ENCODE measurements at regions not wholly inside any gene's neighbourhood (a gene's known extent, or its start where the extent isn't known, plus 50 kb on each side); places are given as distances from the start of the nearest gene placed in this dataset.

DNA sequence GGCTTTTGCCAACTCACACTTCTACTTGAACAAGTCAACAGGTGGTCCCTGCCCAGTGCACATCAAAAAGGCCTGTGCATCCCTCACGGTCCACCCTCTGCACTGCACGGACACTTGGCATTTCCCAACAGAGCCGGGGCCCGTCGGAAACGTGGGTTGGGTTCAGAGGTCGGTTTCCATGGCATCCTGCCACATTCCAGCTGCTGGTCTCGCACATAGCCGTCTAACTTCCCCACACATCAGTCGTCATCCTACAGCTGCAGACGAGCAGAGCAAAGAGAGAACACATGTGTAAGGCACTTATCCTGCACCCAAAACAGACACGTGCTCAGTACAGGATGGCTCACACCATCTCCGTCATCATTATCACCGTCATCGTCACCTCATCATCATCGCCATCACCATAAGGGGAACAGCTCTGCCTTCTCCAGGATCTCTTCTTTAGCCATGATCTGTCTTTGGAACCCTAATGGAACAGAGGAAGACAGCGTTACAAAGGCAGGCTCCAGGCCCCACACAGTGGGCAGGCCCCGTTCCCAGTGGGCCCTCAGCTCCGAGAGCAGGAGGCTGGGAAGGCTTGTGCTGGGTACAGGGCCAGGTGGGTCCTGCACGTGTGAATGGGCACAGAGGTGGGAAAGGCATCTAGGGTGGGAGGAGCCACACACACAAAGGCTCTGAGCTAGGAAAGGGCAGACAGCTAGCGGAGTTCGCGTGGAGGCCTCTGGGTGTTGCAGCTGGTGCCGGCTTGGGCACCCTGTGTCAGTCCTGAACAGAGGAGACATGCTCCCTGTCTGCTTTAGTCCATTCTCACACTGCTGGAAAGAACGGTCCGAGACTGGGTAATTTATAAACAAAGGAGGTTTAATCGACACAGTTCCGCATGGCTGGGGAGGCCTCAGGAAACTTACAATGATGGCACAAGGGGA, 170.8 kb upstream of the SOX1 start:
- H3K9me3 ChIP-seq: no peaks in the 10 kb centered on the region
- DNase-seq: peak in 1 of 4 donors; percentile 10
- H3K27ac ChIP-seq: no peak overlapping the region
- H3K4me1 ChIP-seq: no peaks in the 10 kb centered on the region
- intact Hi-C loops (cut with DNase I): no loop called here
- WGBS, 2 donors: 44 to 52% methylated on average over 25 to 28 of the region's 28 CpGs
- TF ChIP-seq, protein P1, sequence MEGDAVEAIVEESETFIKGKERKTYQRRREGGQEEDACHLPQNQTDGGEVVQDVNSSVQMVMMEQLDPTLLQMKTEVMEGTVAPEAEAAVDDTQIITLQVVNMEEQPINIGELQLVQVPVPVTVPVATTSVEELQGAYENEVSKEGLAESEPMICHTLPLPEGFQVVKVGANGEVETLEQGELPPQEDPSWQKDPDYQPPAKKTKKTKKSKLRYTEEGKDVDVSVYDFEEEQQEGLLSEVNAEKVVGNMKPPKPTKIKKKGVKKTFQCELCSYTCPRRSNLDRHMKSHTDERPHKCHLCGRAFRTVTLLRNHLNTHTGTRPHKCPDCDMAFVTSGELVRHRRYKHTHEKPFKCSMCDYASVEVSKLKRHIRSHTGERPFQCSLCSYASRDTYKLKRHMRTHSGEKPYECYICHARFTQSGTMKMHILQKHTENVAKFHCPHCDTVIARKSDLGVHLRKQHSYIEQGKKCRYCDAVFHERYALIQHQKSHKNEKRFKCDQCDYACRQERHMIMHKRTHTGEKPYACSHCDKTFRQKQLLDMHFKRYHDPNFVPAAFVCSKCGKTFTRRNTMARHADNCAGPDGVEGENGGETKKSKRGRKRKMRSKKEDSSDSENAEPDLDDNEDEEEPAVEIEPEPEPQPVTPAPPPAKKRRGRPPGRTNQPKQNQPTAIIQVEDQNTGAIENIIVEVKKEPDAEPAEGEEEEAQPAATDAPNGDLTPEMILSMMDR (IDR thresholded peaks at IDR 0.05): no peak
- no peak for TF ChIP-seq POLR2A (IDR thresholded peaks at IDR 0.05)
- no peak for ATAC-seq
- H3K4me3 ChIP-seq: no peak overlapping the region
- H3K27me3 ChIP-seq: peaks cover 0 to 9% of the 10 kb centered on the region in 2 donors
- no peaks in the 10 kb centered on the region for H3K36me3 ChIP-seq (replicated peaks in 1 of 2; ENCODE audit: insufficient read depth in 1 of 2, low read depth in 2 of 2)

DNA sequence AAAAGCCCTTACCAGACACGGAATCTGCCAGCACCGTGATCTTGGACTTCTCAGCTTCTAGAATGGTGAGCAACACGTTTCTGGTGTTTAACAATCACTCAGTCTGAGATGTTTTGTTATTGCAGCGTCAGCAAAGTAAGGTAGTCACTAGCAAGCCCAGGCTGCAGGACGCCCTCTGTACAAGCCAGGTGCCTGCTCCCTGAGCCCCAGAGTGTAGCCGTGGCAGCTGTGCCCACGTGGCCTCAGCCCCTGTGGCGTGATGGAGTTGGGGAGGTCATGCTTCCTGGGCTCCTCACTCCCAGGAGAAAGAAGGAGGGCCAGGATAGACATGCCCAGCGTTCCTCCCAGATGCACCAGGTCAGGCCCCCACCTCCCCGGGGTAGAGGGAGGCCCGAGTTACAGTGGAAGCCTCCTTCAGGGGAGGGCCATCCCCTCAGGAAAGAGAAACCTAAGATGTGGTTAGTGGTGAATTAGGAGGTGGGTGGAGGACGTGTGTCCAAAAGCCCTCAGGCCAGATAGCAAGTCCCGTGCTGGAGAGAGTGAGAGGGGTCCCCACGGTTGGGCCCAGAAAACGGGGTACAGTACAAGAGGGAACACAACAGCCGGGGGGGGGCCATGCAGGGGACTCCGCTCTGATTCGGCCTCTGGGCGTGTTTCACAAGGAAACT, 169.6 kb upstream of the SOX1 start:
- 42 to 44% methylated on average over 17 to 19 of the region's 19 CpGs for WGBS, 2 donors
- intact Hi-C loops (cut with DNase I): no loop called here
- DNase-seq (peak in 1 of 4 donors; percentile 1), ATAC-seq (no peak)
- TF ChIP-seq, protein P1 (IDR thresholded peaks at IDR 0.05): no peak
- TF ChIP-seq POLR2A (IDR thresholded peaks at IDR 0.05): no peak
- H3K27me3 ChIP-seq: peaks cover 0 to 9% of the 10 kb centered on the region in 2 donors
- no peaks in the 10 kb centered on the region for H3K9me3 ChIP-seq
- H3K36me3 ChIP-seq (replicated peaks in 1 of 2; ENCODE audit: insufficient read depth in 1 of 2, low read depth in 2 of 2): no peaks in the 10 kb centered on the region
- no peak overlapping the region for H3K4me3 ChIP-seq
- H3K27ac ChIP-seq: no peak overlapping the region
- no peaks in the 10 kb centered on the region for H3K4me1 ChIP-seq

DNA sequence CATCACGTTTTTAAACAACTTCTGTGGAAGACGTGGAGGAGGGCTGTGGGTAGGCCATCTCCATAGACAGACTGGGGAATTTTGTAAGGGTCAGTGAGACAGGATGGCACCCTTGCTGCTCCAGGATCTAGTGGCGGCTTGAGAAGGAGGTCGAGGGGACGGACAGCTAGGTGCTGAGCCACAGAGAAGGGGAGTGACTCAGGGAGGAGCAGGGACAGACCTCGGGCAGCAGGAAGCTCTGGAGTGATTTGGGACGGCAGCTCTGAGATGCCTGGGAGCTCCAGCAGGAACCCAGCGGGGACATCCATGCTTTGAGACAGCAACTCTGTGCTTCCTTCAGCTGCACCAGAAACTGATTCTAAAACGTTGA, 169.1 kb upstream of the SOX1 start:
- DNase-seq: no peak
- no peaks in the 10 kb centered on the region for H3K36me3 ChIP-seq (replicated peaks in 1 of 2; ENCODE audit: insufficient read depth in 1 of 2, low read depth in 2 of 2)
- H3K27ac ChIP-seq: no peak overlapping the region
- WGBS, 2 donors: 32 to 53% methylated on average over 9 of the region's 9 CpGs
- H3K27me3 ChIP-seq: peaks cover 0 to 9% of the 10 kb centered on the region in 2 donors
- intact Hi-C loops (cut with DNase I): no loop called here
- TF ChIP-seq, protein P1 (IDR thresholded peaks at IDR 0.05): no peak
- TF ChIP-seq POLR2A (IDR thresholded peaks at IDR 0.05): no peak
- ATAC-seq: no peak
- H3K9me3 ChIP-seq: no peaks in the 10 kb centered on the region
- H3K4me3 ChIP-seq: no peak overlapping the region
- no peaks in the 10 kb centered on the region for H3K4me1 ChIP-seq

DNA sequence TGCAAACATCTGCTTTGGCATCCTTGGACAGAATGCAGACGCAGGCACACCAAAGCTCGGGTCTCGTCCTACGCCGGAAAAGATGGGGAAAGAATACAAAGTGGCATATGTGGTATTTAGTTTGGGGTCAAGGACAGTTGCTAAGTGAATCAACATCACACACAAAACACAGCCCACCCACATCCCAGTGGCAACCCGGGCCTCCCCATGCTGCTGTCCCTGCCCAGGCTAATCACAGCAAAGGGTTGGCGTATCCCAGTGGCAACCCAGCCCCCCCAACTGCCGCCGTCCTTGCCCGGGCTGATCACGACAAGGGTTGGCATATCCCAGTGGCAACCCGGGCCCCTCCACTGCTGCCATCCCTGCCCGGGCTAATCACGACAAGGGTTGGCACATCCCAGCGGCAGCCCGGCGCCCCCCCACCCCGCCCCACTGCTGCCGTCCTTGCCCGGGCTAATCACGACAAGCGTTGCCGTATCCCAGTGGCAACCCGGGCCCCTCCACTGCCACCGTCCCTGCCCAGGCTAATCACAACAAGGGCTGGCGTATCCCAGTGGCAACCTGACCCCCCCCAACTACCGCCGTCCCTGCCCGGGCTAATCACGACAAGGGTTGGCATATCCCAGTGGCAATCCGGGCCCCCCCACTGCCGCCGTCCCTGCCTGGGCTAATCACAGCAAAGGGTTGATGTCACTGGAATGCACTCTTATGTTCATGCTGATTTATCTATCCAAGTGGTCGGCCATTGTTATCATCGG, 167.8 kb upstream of the SOX1 start:
- DNase-seq (peak in 1 of 4 donors; percentile 5), ATAC-seq (no peak)
- H3K9me3 ChIP-seq: no peaks in the 10 kb centered on the region
- no peak overlapping the region for H3K4me3 ChIP-seq
- H3K36me3 ChIP-seq (replicated peaks in 1 of 2; ENCODE audit: insufficient read depth in 1 of 2, low read depth in 2 of 2): no peaks in the 10 kb centered on the region
- no peaks in the 10 kb centered on the region for H3K4me1 ChIP-seq
- intact Hi-C loops (cut with DNase I): no loop called here
- TF ChIP-seq, protein P1 (IDR thresholded peaks at IDR 0.05): no peak
- no peak for TF ChIP-seq POLR2A (IDR thresholded peaks at IDR 0.05)
- no peak overlapping the region for H3K27ac ChIP-seq
- 59 to 67% methylated on average over 23 to 30 of the region's 35 CpGs for WGBS, 2 donors
- H3K27me3 ChIP-seq: no peaks in the 10 kb centered on the region

All from body of pancreas (tissue), 4 donors.